ENCODE measurements at regions not wholly inside any gene's neighbourhood (a gene's known extent, or its start where the extent isn't known, plus 50 kb on each side); places are given as distances from the start of the nearest gene placed in this dataset.

DNA sequence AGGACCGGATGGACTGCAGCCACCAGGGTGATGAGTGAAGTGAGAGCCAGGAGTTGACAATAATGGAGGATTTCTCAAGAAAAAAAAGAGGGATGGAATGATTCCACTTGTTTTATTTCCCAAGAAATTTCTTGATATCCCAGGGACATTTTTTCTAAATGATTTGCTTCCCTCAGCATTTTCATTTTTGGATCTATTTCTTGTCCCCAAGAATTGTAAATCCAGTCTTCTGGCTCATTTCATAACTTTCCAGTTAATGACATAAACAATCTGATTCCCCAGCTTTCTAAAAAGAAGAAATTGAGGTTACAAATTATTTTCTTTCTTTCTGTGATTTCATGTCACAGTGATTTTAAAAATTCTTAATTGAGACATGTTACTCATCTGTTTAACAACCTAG, 446.5 kb downstream of the PRR16 start:
- H3K4me3 Mint-ChIP-seq: no peak overlapping the region
- POLR2A ChIA-PET: no interaction called here
- ATAC-seq (no peak), DNase-seq (no peak)
- no peaks in the 10 kb centered on the region for H3K36me3 Mint-ChIP-seq
- H3K27ac ChIP-seq (ENCODE audit: low read depth, low read length): no peak overlapping the region
- CTCF ChIA-PET: no interaction called here
- H3K9me3 ChIP-seq (ENCODE audit: control insufficient read depth in 2 of 3, low read length in 3 of 3): no peaks in the 10 kb centered on the region
- H3K4me3 ChIP-seq (ENCODE audit: low read length): no peak overlapping the region
- H3K27me3 ChIP-seq (ENCODE audit: control insufficient read depth in 2 of 2, insufficient read depth in 2 of 2, low read length in 2 of 2): no peaks in the 10 kb centered on the region
- H3K9me3 Mint-ChIP-seq: peaks cover 0 to 12% (median 1%) of the 10 kb centered on the region in 11 donors
- intact Hi-C loops (cut with micrococcal nuclease): no loop called here
- no peaks in the 10 kb centered on the region for H3K36me3 ChIP-seq (ENCODE audit: control insufficient read depth in 2 of 3, insufficient read depth in 3 of 3, low read length in 3 of 3)
- no peaks in the 10 kb centered on the region for H3K4me1 Mint-ChIP-seq
- H3K27ac Mint-ChIP-seq: no peak overlapping the region
- no peaks in the 10 kb centered on the region for H3K4me1 ChIP-seq (ENCODE audit: control insufficient read depth in 2 of 2, insufficient read depth in 2 of 2, low read length in 2 of 2)
- no peaks in the 10 kb centered on the region for H3K27me3 Mint-ChIP-seq

DNA sequence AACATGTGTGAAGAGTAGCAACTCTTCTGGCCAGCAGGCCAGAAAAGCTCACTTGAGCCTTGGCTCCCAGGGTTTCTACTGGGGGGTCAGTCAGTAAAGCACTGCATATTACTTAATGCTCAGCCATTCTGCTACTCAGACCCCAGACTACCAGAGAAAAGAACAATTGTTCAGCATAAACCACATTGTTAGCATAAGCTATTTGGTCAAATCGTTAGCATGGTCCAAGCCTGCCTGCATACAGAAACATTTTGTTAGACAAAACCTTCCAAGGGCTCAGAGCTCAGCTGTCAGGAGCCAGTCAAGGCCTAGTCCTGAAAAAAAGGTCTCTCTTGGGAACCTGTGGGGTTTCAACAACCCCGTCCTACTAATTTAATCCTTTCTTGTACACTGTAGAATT, 449.3 kb downstream of the PRR16 start:
- ChIA-PET CTCF (no interaction called here), POLR2A (no interaction called here)
- DNase-seq (no peak), ATAC-seq (no peak)
- Mint-ChIP-seq H3K4me1 (no peaks in the 10 kb centered on the region), H3K9me3 (peaks cover 0 to 6% (median 1%) of the 10 kb centered on the region in 11 donors), H3K27me3 (no peaks in the 10 kb centered on the region), H3K36me3 (no peaks in the 10 kb centered on the region), H3K4me3 (no peak overlapping the region), H3K27ac (no peak overlapping the region)
- no peaks in the 10 kb centered on the region for H3K27me3 ChIP-seq (ENCODE audit: control insufficient read depth in 2 of 2, insufficient read depth in 2 of 2, low read length in 2 of 2)
- intact Hi-C loops (cut with micrococcal nuclease): no loop called here
- H3K4me1 ChIP-seq (ENCODE audit: control insufficient read depth in 2 of 2, insufficient read depth in 2 of 2, low read length in 2 of 2): no peaks in the 10 kb centered on the region
- no peaks in the 10 kb centered on the region for H3K36me3 ChIP-seq (ENCODE audit: control insufficient read depth in 2 of 3, insufficient read depth in 3 of 3, low read length in 3 of 3)
- H3K4me3 ChIP-seq (ENCODE audit: low read length): no peak overlapping the region
- H3K9me3 ChIP-seq (ENCODE audit: control insufficient read depth in 2 of 3, low read length in 3 of 3): no peaks in the 10 kb centered on the region
- no peak overlapping the region for H3K27ac ChIP-seq (ENCODE audit: low read depth, low read length)

DNA sequence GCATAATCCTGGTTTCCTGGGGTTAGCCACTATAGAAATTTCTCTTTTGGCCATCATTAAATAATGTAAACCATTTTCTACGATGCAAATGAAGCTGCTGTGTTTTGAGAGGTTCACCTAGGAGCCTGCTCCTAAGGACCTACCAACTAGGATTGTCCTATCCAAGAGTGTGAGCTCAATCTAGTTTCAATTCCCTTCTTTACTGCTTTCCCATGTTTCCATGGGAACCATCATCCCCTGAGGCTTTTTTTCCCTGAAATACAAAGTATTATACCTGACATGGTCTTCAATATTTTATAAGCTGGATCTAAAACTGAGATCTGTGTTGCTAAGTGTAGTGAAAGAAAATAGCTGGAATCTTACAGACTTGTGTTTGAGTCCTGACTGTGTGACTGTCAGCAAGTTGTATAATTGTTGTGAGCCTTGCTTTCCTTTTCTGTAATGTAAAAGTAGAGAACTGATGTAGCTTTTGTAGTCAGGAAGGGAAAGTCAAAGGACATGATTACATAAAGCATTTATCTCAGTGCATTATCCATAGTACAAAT, 453.2 kb downstream of the PRR16 start:
- no peaks in the 10 kb centered on the region for H3K27me3 ChIP-seq (ENCODE audit: control insufficient read depth in 2 of 2, insufficient read depth in 2 of 2, low read length in 2 of 2)
- no peaks in the 10 kb centered on the region for H3K27me3 Mint-ChIP-seq
- POLR2A ChIA-PET: no interaction called here
- no peak overlapping the region for H3K4me3 ChIP-seq (ENCODE audit: low read length)
- H3K9me3 ChIP-seq (ENCODE audit: control insufficient read depth in 2 of 3, low read length in 3 of 3): no peaks in the 10 kb centered on the region
- no peaks in the 10 kb centered on the region for H3K36me3 ChIP-seq (ENCODE audit: control insufficient read depth in 2 of 3, insufficient read depth in 3 of 3, low read length in 3 of 3)
- no peak for DNase-seq
- no peaks in the 10 kb centered on the region for H3K36me3 Mint-ChIP-seq
- H3K27ac Mint-ChIP-seq: no peak overlapping the region
- H3K9me3 Mint-ChIP-seq: peaks cover 0 to 5% (median 0%) of the 10 kb centered on the region in 11 donors
- H3K27ac ChIP-seq (ENCODE audit: low read depth, low read length): no peak overlapping the region
- H3K4me3 Mint-ChIP-seq: no peak overlapping the region
- no peaks in the 10 kb centered on the region for H3K4me1 Mint-ChIP-seq
- H3K4me1 ChIP-seq (ENCODE audit: control insufficient read depth in 2 of 2, insufficient read depth in 2 of 2, low read length in 2 of 2): no peaks in the 10 kb centered on the region
- CTCF ChIA-PET: no interaction called here
- ATAC-seq: no peak
- intact Hi-C loops (cut with micrococcal nuclease): no loop called here

DNA sequence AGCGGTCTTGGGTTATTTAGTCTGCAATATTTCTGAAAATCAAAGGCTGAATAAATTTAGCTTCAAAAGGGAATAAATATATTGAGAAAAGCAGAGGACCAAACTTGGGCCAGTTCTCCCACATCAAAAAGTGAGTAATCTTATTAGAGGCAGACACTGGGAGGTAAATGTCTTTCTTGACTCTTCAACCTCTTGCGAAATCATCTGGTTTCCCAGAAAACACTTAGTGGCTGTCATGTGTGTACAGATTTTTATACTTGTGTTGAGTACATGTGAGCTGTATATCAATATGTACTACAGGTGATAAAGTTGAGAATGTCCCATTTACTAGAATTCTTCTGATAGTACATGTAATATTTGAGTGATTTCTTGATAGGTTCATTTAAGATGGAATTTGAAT, 454.9 kb downstream of the PRR16 start:
- CTCF ChIA-PET: no interaction called here
- H3K36me3 ChIP-seq (ENCODE audit: control insufficient read depth in 2 of 3, insufficient read depth in 3 of 3, low read length in 3 of 3): no peaks in the 10 kb centered on the region
- intact Hi-C loops (cut with micrococcal nuclease): no loop called here

DNA sequence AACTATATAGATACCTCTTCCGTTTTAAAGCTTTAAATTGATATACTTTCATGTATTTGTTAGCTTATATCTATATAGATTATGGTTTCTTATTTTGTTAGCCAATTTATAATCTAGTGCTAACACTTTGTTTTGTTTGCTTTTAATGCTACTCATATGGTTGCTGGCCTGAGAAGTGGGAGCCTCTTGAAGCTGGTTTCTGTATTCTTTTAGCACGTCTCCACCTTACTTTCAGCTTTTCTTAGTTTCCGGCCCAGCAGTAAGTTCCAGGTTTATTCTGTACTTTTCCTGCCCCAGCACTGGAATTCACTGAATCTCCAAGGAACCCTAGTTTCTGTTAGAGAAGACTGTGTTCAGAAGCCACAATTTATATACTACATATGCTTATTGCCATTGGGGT, 458.9 kb downstream of the PRR16 start:
- no peaks in the 10 kb centered on the region for H3K9me3 ChIP-seq (ENCODE audit: control insufficient read depth in 2 of 3, low read length in 3 of 3)
- ChIA-PET CTCF (no interaction called here), POLR2A (no interaction called here)
- Mint-ChIP-seq H3K27ac (no peak overlapping the region), H3K9me3 (peaks cover 0 to 16% (median 3%) of the 10 kb centered on the region in 11 donors), H3K27me3 (no peaks in the 10 kb centered on the region), H3K4me1 (peaks cover 0 to 3% (median 0%) of the 10 kb centered on the region in 7 donors), H3K4me3 (no peak overlapping the region), H3K36me3 (no peaks in the 10 kb centered on the region)
- DNase-seq (no peak), ATAC-seq (no peak)
- intact Hi-C loops (cut with micrococcal nuclease): no loop called here
- no peaks in the 10 kb centered on the region for H3K27me3 ChIP-seq (ENCODE audit: control insufficient read depth in 2 of 2, insufficient read depth in 2 of 2, low read length in 2 of 2)
- no peaks in the 10 kb centered on the region for H3K4me1 ChIP-seq (ENCODE audit: control insufficient read depth in 2 of 2, insufficient read depth in 2 of 2, low read length in 2 of 2)
- H3K4me3 ChIP-seq (ENCODE audit: low read length): no peak overlapping the region
- H3K27ac ChIP-seq (ENCODE audit: low read depth, low read length): no peak overlapping the region
- H3K36me3 ChIP-seq (ENCODE audit: control insufficient read depth in 2 of 3, insufficient read depth in 3 of 3, low read length in 3 of 3): no peaks in the 10 kb centered on the region

More for the DNA sequence above, 454.9 kb downstream of the PRR16 start:
- Histone ChIP-seq H3K27me3 (ENCODE audit: control insufficient read depth in 2 of 2, insufficient read depth in 2 of 2, low read length in 2 of 2) (no peaks in the 10 kb centered on the region), H3K4me3 (ENCODE audit: low read length) (no peak overlapping the region), H3K9me3 (ENCODE audit: control insufficient read depth in 2 of 3, low read length in 3 of 3) (no peaks in the 10 kb centered on the region), H3K27ac (ENCODE audit: low read depth, low read length) (no peak overlapping the region), H3K4me1 (ENCODE audit: control insufficient read depth in 2 of 2, insufficient read depth in 2 of 2, low read length in 2 of 2) (no peaks in the 10 kb centered on the region)
- POLR2A ChIA-PET: no interaction called here
- ATAC-seq (no peak), DNase-seq (no peak)
- no peaks in the 10 kb centered on the region for H3K4me1 Mint-ChIP-seq
- H3K9me3 Mint-ChIP-seq: peaks cover 0 to 5% (median 0%) of the 10 kb centered on the region in 11 donors
- H3K27ac Mint-ChIP-seq: no peak overlapping the region
- no peaks in the 10 kb centered on the region for H3K36me3 Mint-ChIP-seq
- H3K27me3 Mint-ChIP-seq: no peaks in the 10 kb centered on the region
- H3K4me3 Mint-ChIP-seq: no peak overlapping the region

DNA sequence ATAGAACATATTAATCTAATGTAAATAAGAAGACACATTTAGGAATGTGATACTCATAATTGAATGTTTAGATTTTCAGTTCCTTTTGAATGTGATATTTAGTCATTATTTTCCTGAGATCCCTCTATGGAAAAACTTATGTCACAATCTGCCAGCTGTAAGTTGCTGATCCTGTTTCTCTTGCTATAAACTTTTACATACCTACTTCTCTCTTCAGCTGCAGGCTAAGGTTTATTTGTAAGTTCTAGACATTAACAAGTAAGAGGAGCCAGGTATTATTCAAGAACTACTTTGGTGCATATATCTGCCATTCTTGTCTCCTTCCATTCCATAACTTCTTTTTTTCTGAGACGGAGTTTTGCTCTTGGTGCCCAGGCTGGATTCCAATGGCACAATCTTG, 462.4 kb downstream of the PRR16 start:
- CTCF ChIA-PET: no interaction called here
- no peak overlapping the region for H3K4me3 Mint-ChIP-seq

DNA sequence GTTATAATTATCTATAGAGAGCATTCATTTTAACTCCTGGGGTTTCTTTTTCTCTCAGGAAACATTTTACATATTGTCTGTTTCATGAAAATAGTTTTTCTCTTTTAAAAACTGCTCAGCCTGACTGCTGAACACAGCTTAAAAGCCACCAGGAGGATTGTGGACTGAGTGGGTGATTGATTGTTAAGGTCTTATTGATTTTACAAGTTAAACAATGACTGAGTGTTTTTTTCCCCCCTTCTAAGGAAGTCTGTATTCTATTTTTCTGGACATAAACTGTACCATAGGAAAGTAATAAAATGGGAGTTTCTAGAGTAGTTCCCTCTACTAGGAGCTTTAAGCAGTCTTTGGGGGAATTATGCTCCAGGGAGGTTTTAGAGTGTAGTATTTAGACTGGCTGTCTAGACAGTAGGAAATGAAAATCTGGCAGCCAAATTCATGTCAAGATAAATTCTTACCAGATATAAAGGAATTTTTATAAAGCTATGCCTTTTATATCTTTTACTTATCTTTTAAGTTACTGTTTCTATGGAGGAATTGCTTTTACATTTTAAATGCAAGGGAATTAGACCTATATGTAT, 463.9 kb downstream of the PRR16 start:
- peaks cover 0 to 3% (median 0%) of the 10 kb centered on the region in 7 donors for H3K4me1 Mint-ChIP-seq
- Histone ChIP-seq H3K9me3 (ENCODE audit: control insufficient read depth in 2 of 3, low read length in 3 of 3) (no peaks in the 10 kb centered on the region), H3K4me3 (ENCODE audit: low read length) (no peak overlapping the region), H3K36me3 (ENCODE audit: control insufficient read depth in 2 of 3, insufficient read depth in 3 of 3, low read length in 3 of 3) (no peaks in the 10 kb centered on the region), H3K4me1 (ENCODE audit: control insufficient read depth in 2 of 2, insufficient read depth in 2 of 2, low read length in 2 of 2) (no peaks in the 10 kb centered on the region), H3K27ac (ENCODE audit: low read depth, low read length) (no peak overlapping the region), H3K27me3 (ENCODE audit: control insufficient read depth in 2 of 2, insufficient read depth in 2 of 2, low read length in 2 of 2) (no peaks in the 10 kb centered on the region)
- H3K36me3 Mint-ChIP-seq: no peaks in the 10 kb centered on the region
- ChIA-PET POLR2A (no interaction called here), CTCF (no interaction called here)
- no peaks in the 10 kb centered on the region for H3K27me3 Mint-ChIP-seq
- no peak overlapping the region for H3K27ac Mint-ChIP-seq
- H3K4me3 Mint-ChIP-seq: no peak overlapping the region
- ATAC-seq: no peak
- DNase-seq: no peak
- H3K9me3 Mint-ChIP-seq: peaks cover 0 to 27% (median 3%) of the 10 kb centered on the region in 11 donors
- intact Hi-C loops (cut with micrococcal nuclease): no loop called here

More for the DNA sequence above, 462.4 kb downstream of the PRR16 start:
- Histone ChIP-seq H3K36me3 (ENCODE audit: control insufficient read depth in 2 of 3, insufficient read depth in 3 of 3, low read length in 3 of 3) (no peaks in the 10 kb centered on the region), H3K4me1 (ENCODE audit: control insufficient read depth in 2 of 2, insufficient read depth in 2 of 2, low read length in 2 of 2) (no peaks in the 10 kb centered on the region), H3K27ac (ENCODE audit: low read depth, low read length) (no peak overlapping the region), H3K4me3 (ENCODE audit: low read length) (no peak overlapping the region), H3K27me3 (ENCODE audit: control insufficient read depth in 2 of 2, insufficient read depth in 2 of 2, low read length in 2 of 2) (no peaks in the 10 kb centered on the region), H3K9me3 (ENCODE audit: control insufficient read depth in 2 of 3, low read length in 3 of 3) (no peaks in the 10 kb centered on the region)
- Mint-ChIP-seq H3K9me3 (peaks cover 0 to 22% (median 2%) of the 10 kb centered on the region in 11 donors), H3K36me3 (no peaks in the 10 kb centered on the region), H3K4me1 (peaks cover 0 to 3% (median 0%) of the 10 kb centered on the region in 7 donors), H3K27me3 (no peaks in the 10 kb centered on the region), H3K27ac (no peak overlapping the region)
- DNase-seq (no peak), ATAC-seq (no peak)
- intact Hi-C loops (cut with micrococcal nuclease): no loop called here
- POLR2A ChIA-PET: no interaction called here

All from naive thymus-derived CD4-positive, alpha-beta T cell (primary cell).